Activated CD8-positive, alpha-beta T cell treated with anti-CD3 and anti-CD28 coated beads for 36 hours (primary cell): ENCODE measurements at regions not wholly inside any gene's neighbourhood (a gene's known extent, or its start where the extent isn't known, plus 50 kb on each side); places are given as distances from the start of the nearest gene placed in this dataset.

Experiments
- ATAC-seq: fragments of 200-7000 bp; cut with Tn5 transposase; one replicate; pipeline ENCODE4 v1.10.0; 2021; ENCODE audit warnings: mild to moderate bottlenecking, moderate library complexity
- CTCF ChIA-PET: fragments of 350-600 bp; sonication (Branson Sonifier 250); formaldehyde crosslinking; loops from one replicate; lab custom pipeline; 2021; ENCODE audit warnings: antibody characterized with exemption; lab: Charles Lee
- POLR2A ChIA-PET: fragments of 350-600 bp; sonication (Branson Sonifier 250); formaldehyde crosslinking; loops from one replicate; lab custom pipeline; 2021; ENCODE audit warnings: antibody characterized with exemption; lab: Charles Lee
- DNase-seq: peaks from one replicate; pipeline ENCODE4 v3.0.0-alpha.2; 2020
- H3K27ac Mint-ChIP-seq: one replicate; pipeline ENCODE4 v1.8.0; 2021; ENCODE audit warnings: mild to moderate bottlenecking, mixed read lengths
- H3K27me3 Mint-ChIP-seq: one replicate; pipeline ENCODE4 v1.8.0; 2021; ENCODE audit warnings: mixed read lengths
- H3K36me3 Mint-ChIP-seq: one replicate; pipeline ENCODE4 v1.8.0; 2021; ENCODE audit warnings: low read depth, mixed read lengths
- H3K4me1 Mint-ChIP-seq: one replicate; pipeline ENCODE4 v1.8.0; 2021; ENCODE audit warnings: low read depth, mixed read lengths
- H3K4me3 Mint-ChIP-seq: one replicate; pipeline ENCODE4 v1.8.0; 2021; ENCODE audit warnings: mild to moderate bottlenecking, moderate library complexity, mixed read lengths
- H3K9me3 Mint-ChIP-seq: one replicate; pipeline ENCODE4 v1.8.0; 2021; ENCODE audit warnings: mixed read lengths
- intact Hi-C: fragments of 100-400 bp; cut with micrococcal nuclease; formaldehyde crosslinking; loops from one replicate; pipeline ENCODE4 v1.10.0; 2022
- TF ChIP-seq, protein P1 (sequence below): fragments of 200-600 bp; IDR thresholded peaks from one replicate; pipeline ENCODE4 v1.8.0; 2022; ENCODE audit warnings: antibody characterized with exemption, mild to moderate bottlenecking

DNA sequence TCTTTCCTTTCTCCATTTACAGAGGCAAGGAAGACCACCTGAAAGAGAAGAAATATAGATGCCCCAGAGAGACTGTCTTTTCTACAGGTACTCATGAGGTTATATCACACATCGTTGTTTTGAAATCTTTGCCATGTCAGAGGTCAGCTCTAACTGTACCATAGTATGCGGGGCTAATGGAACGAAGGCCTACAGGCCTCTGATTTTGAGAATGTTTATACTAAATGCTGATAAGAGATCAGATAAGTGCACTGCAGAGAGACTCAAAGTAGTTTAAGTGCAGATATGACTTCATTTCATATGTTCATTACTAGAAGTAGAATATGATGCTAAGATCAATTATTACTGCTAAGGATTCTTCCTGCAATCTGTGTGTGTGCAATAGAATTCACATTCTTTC, 1005.0 kb downstream of the GALC start:
- ChIA-PET CTCF (no interaction called here), POLR2A (no interaction called here)
- ATAC-seq = no peak
- TF ChIP-seq, protein P1, sequence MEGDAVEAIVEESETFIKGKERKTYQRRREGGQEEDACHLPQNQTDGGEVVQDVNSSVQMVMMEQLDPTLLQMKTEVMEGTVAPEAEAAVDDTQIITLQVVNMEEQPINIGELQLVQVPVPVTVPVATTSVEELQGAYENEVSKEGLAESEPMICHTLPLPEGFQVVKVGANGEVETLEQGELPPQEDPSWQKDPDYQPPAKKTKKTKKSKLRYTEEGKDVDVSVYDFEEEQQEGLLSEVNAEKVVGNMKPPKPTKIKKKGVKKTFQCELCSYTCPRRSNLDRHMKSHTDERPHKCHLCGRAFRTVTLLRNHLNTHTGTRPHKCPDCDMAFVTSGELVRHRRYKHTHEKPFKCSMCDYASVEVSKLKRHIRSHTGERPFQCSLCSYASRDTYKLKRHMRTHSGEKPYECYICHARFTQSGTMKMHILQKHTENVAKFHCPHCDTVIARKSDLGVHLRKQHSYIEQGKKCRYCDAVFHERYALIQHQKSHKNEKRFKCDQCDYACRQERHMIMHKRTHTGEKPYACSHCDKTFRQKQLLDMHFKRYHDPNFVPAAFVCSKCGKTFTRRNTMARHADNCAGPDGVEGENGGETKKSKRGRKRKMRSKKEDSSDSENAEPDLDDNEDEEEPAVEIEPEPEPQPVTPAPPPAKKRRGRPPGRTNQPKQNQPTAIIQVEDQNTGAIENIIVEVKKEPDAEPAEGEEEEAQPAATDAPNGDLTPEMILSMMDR = no peak
- no peak for DNase-seq
- no peaks in the 10 kb centered on the region for H3K4me1 Mint-ChIP-seq
- peaks cover 2% of the 10 kb centered on the region for H3K9me3 Mint-ChIP-seq
- no peak overlapping the region for H3K4me3 Mint-ChIP-seq
- intact Hi-C loops = no loop called here
- H3K27ac Mint-ChIP-seq = no peak overlapping the region
- H3K36me3 Mint-ChIP-seq = no peaks in the 10 kb centered on the region
- no peaks in the 10 kb centered on the region for H3K27me3 Mint-ChIP-seq

GRCh38 chr14:86973177-86973576, 1019.8 kb downstream of the GALC start:
- DNase-seq = no peak
- H3K36me3 Mint-ChIP-seq = no peaks in the 10 kb centered on the region
- H3K27ac Mint-ChIP-seq = no peak overlapping the region
- ChIA-PET POLR2A (no interaction called here), CTCF (interaction anchor here (1.0 kb wide), 1 partner anchor 8 kb away, joined by 5 read pairs; no protein-coding TSS in a partner anchor)
- no peaks in the 10 kb centered on the region for H3K4me1 Mint-ChIP-seq
- no peak overlapping the region for H3K4me3 Mint-ChIP-seq
- no peak for ATAC-seq
- intact Hi-C loops = no loop called here
- TF ChIP-seq, protein P1 = no peak
- H3K27me3 Mint-ChIP-seq = no peaks in the 10 kb centered on the region
- H3K9me3 Mint-ChIP-seq = peaks cover 27% of the 10 kb centered on the region

DNA sequence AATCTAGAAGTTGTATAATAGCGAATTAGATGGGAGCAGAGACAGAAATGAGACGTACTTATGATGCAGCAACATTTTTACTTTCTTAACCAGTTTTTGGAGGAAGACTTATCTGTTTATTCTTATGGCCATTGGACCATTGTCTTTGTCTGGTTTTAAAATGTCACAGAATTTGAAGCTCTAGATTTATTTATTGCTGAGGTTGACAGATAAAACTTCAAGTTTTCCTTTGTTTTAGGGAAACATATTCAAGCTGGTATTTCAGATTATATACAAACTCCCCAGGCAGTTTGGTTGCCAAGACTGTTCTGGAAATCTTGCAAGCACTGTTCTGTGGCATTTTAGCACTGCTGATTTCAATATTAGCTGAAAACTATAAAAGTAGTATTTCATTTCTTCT, 1021.7 kb downstream of the GALC start:
- H3K27ac Mint-ChIP-seq = no peak overlapping the region
- H3K9me3 Mint-ChIP-seq = peaks cover 22% of the 10 kb centered on the region
- no peak for ATAC-seq
- no peaks in the 10 kb centered on the region for H3K36me3 Mint-ChIP-seq
- intact Hi-C loops = no loop called here
- CTCF ChIA-PET = no interaction called here
- DNase-seq = no peak
- no peaks in the 10 kb centered on the region for H3K4me1 Mint-ChIP-seq
- no peaks in the 10 kb centered on the region for H3K27me3 Mint-ChIP-seq
- POLR2A ChIA-PET = no interaction called here
- TF ChIP-seq, protein P1 = no peak
- no peak overlapping the region for H3K4me3 Mint-ChIP-seq

- Mint-ChIP-seq H3K27ac (no peak overlapping the region), H3K27me3 (no peaks in the 10 kb centered on the region), H3K9me3 (peaks cover 22% of the 10 kb centered on the region), H3K36me3 (no peaks in the 10 kb centered on the region), H3K4me3 (no peak overlapping the region), H3K4me1 (no peaks in the 10 kb centered on the region)
- DNase-seq (no peak), ATAC-seq (no peak)
- intact Hi-C loops = no loop called here
- TF ChIP-seq, protein P1 = no peak
- CTCF ChIA-PET = no interaction called here
- POLR2A ChIA-PET = no interaction called here
These were observed 1031.8 kb downstream of the GALC start for GRCh38 chr14:86961106-86961716.

- ChIA-PET CTCF (no interaction called here), POLR2A (no interaction called here)
- Mint-ChIP-seq H3K36me3 (no peaks in the 10 kb centered on the region), H3K4me3 (no peak overlapping the region), H3K9me3 (peaks cover 5% of the 10 kb centered on the region), H3K4me1 (no peaks in the 10 kb centered on the region), H3K27me3 (no peaks in the 10 kb centered on the region), H3K27ac (no peak overlapping the region)
- TF ChIP-seq, protein P1 = no peak
- DNase-seq (no peak), ATAC-seq (no peak)
- intact Hi-C loops = no loop called here
These were observed 1037.1 kb downstream of the GALC start for GRCh38 chr14:86955771-86956354.
